ENCODE measurements at regions not wholly inside any gene's neighbourhood (a gene's known extent, or its start where the extent isn't known, plus 50 kb on each side); places are given as distances from the start of the nearest gene placed in this dataset.

DNA sequence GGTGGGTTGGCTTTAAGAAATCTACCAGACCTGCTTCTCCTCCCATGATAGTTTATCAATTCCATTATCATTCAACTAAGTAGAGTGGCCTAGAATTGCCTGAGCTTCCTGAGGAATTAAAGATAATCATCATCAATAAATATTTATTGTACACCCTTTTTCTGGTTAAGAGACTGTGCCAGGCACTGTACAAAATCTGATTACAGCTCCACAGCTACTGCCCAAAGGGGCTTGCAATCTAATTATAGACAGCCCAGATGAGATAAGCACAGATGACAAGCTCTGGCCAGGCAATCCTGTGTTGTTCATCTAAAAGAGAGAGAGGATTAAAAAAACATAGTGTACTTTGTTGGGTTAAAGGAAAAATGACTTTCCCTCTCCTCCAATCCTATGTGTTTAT is 586.4 kb downstream of the GATA3 start:
- no peak for DNase-seq (ENCODE audit: low read depth)
- no peak overlapping the region for H3K4me3 ChIP-seq (replicated peaks; ENCODE audit: low read depth, low read length)
- TF ChIP-seq, protein P1, sequence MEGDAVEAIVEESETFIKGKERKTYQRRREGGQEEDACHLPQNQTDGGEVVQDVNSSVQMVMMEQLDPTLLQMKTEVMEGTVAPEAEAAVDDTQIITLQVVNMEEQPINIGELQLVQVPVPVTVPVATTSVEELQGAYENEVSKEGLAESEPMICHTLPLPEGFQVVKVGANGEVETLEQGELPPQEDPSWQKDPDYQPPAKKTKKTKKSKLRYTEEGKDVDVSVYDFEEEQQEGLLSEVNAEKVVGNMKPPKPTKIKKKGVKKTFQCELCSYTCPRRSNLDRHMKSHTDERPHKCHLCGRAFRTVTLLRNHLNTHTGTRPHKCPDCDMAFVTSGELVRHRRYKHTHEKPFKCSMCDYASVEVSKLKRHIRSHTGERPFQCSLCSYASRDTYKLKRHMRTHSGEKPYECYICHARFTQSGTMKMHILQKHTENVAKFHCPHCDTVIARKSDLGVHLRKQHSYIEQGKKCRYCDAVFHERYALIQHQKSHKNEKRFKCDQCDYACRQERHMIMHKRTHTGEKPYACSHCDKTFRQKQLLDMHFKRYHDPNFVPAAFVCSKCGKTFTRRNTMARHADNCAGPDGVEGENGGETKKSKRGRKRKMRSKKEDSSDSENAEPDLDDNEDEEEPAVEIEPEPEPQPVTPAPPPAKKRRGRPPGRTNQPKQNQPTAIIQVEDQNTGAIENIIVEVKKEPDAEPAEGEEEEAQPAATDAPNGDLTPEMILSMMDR (IDR thresholded peaks at IDR 0.05; ENCODE audit: low read length, missing control alignments), result no peak

DNA sequence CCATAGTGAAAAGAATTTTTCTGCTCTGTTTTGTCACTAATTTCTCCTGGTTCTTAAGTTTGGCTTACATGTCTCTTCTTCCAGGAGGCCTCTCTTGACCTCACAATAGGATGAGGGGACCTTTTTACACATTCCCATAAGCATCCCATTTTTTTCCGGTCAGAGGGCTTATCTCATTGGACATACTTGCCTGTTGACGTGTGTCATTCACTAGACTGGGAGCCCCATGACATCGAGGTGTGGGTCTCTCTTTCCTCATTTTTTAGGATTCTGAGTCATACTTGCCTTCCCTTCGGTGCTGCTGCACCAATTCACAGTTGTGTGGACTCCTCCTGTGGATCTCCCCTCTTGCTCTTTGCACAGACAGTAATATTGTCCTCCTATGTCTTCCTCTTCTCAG is 601.8 kb downstream of the GATA3 start:
- no peak for DNase-seq (ENCODE audit: low read depth)
- H3K4me3 ChIP-seq (replicated peaks; ENCODE audit: low read depth, low read length), result no peak overlapping the region
- TF ChIP-seq, protein P1 (IDR thresholded peaks at IDR 0.05; ENCODE audit: low read length, missing control alignments), result no peak

DNA sequence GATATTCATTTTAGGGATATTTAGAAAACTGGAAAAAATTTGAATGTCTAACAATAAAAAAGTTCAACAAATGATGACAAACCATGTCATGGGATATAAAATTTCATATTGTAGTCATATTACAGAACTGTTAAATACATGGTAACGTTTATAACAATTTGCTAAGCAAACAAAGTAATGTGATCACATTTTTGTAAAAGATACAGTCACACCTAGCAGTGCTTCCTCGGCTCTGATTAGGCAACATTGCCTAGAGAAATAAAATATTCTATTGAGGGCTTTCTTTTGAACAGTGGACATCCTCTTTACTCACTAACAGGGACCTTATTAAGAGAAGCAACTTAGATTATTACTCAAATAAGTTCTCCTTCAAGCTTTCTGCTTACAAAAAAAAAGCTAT is 605.5 kb downstream of the GATA3 start:
- TF ChIP-seq, protein P1 (IDR thresholded peaks at IDR 0.05; ENCODE audit: low read length, missing control alignments), result no peak
- H3K4me3 ChIP-seq (replicated peaks; ENCODE audit: low read depth, low read length), result no peak overlapping the region
- DNase-seq (ENCODE audit: low read depth), result no peak

DNA sequence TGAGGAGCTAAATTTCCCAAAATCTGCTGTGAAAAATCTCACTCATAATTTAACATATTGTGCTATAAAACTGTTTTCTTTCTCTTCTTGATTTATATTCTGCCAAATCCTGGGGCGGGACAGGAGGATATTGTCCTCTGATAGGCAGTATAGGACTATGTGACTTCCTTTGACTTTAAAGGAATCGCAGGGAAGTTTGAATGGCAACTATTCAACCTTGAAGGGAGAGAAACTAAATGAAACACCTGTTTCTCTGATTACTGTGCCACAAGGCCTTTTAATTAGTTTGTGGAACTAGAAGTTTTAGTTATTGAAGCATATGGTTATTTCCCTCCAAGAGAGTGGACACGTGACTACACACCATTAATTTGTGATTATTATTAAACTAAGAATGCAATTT is 607.4 kb downstream of the GATA3 start:
- H3K4me3 ChIP-seq (replicated peaks; ENCODE audit: low read depth, low read length), result no peak overlapping the region
- TF ChIP-seq, protein P1 (IDR thresholded peaks at IDR 0.05; ENCODE audit: low read length, missing control alignments), result no peak
- DNase-seq (ENCODE audit: low read depth), result no peak

DNA sequence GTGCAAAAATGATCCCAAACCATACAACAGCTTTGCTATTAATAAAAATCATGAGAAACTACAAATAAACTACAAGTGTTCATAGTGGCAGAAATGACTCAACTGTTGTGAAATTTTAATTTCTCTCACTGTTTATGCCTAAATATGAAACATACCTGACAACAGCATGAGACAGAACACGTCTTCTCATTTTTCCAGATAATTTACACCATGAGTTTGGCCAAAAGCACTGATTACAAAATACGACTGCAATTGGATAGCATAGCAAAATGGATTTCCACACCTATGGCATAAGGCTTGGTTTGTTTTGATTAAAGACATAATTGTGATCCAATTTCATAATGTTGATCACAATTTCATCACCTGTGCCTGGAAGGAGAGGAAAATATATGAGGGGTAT is 608.6 kb downstream of the GATA3 start:
- DNase-seq (ENCODE audit: low read depth), result no peak
- TF ChIP-seq, protein P1 (IDR thresholded peaks at IDR 0.05; ENCODE audit: low read length, missing control alignments), result no peak
- no peak overlapping the region for H3K4me3 ChIP-seq (replicated peaks; ENCODE audit: low read depth, low read length)

DNA sequence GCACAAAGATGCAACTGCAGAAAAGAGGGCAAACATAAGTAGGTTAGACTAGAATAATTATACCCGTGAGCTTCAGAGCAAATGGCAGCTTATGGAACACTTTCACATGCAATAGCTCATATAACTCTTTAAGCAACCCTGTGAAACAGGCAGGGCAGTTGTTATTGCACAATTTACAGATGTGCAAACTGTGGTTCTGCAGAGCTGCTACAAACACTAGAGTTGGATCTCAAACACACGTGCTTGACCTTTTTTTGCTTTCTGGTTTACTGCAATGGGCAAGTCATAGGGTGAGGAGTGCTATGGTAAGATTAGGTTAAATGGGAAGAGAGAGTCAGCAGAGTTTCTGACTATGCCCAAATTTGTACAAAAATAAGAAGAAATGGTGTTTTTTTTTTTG is 610.8 kb downstream of the GATA3 start:
- DNase-seq (ENCODE audit: low read depth), result no peak
- TF ChIP-seq, protein P1 (IDR thresholded peaks at IDR 0.05; ENCODE audit: low read length, missing control alignments), result no peak
- H3K4me3 ChIP-seq (replicated peaks; ENCODE audit: low read depth, low read length), result no peak overlapping the region

DNA sequence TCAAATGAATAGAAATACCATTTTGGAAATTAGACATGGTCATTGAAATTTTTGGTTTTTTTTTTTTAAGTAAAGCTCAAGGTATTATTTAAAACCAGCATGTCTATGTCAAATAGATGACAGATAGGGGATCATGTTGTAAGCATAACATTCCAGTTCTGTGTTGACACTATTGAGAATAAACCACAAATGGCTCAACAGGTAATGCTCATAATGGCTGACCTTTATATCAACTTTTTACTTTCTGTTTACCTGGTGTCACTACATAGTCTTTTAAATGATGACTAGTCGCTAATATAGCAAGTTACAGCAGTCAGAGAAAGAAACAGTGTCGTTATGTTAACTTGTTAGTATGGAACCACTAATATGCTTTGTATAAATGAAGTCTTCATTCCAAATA is 616.0 kb downstream of the GATA3 start:
- DNase-seq (ENCODE audit: low read depth), result no peak
- no peak overlapping the region for H3K4me3 ChIP-seq (replicated peaks; ENCODE audit: low read depth, low read length)
- TF ChIP-seq, protein P1 (IDR thresholded peaks at IDR 0.05; ENCODE audit: low read length, missing control alignments), result no peak
